ENCODE measurements at regions not wholly inside any gene's neighbourhood (a gene's known extent, or its start where the extent isn't known, plus 50 kb on each side); places are given as distances from the start of the nearest gene placed in this dataset.

DNA sequence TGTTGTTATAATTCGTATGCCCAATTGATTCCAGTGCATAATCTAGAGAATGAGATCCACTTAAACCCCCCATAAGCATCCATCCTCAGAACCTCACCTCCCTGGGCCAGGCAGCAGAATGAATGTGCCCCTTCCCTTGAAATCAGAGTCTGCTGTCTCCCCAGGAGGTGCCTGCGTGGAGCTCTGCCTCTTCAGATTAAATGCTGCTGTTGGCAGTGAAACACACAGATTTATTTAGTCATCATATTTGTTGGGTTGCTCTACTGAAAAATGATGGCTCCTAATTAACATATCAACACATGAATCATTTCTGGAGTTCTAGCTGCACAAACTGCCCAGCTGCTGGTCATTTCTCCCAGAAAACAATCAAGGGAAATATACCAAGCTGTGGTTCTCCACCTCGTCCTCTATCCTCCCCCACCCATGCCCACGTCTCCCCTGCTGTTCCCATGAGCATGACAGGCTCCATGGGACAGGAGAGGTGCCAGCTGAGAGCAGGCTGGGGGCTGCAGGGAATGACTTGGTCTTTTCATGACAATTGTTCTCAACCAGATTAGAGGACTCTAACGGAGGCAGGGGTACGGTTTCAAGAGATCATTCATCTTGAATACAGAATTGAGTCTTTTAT lies 633.1 kb downstream of the CDH26 start:
- DNase-seq = no peak

DNA sequence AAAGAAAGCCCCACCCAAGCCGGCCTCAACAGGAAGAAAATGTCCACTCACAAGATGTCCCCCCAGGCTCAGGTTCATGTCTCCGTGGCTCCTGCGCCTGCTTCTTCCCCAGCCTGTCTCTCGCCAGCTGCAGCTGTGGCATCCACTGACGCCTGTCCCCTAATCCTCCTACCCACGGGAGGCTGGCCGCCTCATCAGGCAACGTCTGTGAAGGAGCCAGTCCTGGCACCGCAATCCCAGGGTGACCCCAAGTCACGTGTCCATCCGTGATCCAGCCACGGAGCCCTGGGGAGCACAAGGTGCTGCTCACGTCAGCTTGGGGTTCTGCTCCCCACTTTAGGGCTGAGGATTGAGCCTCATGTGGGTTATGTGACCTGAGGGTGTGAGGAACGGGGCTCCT lies 640.3 kb downstream of the CDH26 start:
- no peak for DNase-seq

DNA sequence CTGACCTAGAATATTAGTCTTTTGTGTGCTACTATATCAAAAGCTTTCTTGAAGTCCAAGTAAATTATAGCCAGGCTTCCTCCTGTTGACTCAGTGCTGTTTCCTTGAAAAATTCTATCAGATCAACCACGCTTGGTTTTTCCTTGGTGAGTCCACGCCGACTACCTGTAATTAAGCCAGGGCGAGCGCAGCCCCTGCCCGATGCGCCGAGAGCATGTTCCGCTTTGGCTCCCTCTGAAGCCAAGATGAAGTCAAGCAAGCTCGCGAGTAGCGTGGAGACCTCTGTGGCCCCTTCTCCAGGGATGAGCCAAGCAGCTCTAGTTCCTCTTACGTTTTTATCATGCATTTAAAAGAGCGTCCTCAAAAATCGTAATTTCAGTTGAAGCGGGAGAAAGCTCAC lies 641.2 kb downstream of the CDH26 start:
- DNase-seq = no peak

DNA sequence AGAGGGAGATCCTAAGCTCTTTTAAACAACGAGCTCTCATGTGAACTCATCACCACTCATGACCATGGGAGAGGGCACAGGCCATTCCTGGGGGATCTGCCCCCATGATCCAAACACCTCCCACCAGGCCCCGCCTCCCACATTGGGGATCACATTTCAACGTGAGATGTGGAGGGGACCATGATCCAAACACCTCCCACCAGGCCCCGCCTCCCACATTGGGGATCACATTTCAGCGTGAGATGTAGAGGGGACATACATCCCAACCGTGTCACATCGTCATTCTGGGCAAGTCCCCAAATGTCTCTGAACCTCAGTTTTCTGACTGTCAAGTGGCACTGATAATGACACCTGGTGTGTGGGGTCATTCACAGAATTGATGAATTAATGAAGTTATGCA lies 641.8 kb downstream of the CDH26 start:
- no peak for DNase-seq

DNA sequence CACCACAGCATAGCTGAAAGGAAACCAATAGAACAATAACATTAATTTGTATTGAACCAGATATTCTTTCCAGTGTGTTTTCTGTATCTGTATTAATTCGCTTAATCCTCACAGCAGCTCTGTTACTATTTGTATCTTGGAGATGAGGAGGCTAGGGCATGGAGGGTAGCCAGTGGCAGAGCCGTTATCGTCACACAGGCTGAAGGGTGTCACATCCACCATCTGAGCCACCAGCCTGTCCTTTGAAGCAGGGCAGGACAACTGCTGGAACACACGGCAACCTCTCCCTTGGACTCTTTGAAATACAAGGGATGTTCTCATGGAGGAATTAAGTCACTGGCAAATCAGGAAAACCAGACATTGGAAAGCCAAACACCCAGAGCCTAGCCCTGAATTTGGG lies 628.0 kb upstream of the CDH4 start:
- no peak for DNase-seq

DNA sequence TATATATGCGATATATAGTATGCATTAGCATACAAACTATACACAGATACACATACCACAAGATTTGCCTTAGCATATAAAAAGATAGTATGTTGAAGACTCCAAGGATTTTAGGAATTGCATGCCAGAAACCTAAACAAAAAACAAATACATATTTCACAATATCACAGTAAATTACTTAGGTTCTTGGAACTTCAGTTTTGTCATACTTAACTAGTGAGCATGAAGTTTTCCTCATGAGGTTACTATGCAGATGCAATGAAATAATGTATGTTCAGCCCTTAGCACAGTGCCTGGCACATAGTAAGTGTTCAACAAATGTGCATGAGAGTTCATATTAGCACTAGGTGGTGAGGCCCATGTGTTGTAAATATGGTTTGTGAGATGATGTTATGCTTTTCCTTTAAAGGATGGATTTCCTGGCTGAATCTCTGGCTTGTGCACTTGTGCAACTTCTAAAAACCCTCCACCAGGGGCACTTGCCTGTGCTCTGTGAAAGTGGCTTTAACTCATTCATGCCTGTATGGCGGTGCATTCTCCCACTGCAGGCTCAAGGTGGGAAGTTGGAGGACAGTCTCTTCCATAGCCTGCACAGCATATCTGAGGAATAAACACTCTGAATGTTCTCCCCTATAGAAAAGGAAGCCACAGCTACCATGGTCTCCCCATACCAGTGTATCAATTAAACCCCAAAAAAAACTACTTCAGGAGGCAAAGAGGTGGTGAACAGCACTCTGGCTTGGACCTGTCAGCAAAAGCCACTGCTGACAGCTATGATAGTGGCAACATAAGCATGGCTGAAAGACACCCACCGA lies 624.1 kb upstream of the CDH4 start:
- no peak for DNase-seq

DNA sequence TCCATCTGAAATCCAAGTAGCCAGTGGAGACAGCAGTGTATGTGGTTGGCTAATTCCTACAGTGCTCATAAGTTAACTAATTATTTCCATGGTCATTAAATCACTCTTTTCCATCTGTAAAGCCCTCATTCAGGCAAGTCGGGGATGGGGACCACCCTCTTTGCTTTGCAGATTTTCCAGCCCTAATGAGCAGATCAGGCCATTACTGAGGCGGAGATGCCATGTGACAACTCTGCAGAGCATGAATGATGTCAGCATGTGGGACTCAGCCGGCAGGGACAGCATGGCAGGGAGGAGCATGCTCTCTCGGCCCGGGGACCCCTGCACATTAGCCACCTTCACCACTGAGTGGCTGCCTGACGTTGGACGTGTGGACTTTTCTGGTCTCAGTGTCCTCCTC lies 623.3 kb upstream of the CDH4 start:
- no peak for DNase-seq

DNA sequence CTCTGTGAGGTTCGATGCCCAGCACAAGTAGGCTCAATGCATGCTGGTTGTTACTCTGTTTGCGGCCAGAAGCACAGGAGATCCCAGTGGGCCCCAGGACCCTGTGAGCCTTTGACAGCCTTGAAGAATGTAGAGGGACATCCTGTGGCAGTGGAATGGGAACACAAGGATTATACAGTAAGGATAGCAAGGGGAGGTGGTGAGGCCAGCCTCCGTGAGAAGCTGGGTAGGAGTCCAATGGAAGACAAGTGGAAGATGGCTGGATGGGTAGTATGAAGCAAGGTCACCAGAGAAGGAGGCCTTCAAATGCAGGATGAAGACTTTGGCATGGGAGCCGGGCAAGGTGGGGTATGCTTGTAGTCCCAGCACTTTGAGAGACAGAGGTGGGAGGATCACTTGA lies 622.9 kb upstream of the CDH4 start:
- DNase-seq = no peak

DNA sequence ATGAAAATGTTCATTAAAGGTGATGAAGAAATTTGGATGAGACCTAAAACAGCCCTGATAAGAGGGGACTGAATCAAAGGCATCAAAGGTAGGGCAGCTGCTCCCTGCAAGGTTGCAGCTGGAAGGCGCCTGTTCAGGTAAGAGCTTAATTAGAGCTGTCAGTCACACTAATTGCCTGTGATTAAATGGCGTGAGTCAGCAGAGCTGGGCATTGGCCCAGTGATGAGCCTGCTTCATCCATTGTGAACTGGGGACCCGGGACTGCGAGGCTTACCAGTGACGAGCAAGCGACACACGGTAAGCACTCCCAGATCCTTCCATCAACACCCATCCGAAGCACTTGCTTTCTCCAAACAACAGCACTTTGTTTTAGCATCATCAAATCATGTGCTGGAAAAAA lies 621.5 kb upstream of the CDH4 start:
- no peak for DNase-seq

DNA sequence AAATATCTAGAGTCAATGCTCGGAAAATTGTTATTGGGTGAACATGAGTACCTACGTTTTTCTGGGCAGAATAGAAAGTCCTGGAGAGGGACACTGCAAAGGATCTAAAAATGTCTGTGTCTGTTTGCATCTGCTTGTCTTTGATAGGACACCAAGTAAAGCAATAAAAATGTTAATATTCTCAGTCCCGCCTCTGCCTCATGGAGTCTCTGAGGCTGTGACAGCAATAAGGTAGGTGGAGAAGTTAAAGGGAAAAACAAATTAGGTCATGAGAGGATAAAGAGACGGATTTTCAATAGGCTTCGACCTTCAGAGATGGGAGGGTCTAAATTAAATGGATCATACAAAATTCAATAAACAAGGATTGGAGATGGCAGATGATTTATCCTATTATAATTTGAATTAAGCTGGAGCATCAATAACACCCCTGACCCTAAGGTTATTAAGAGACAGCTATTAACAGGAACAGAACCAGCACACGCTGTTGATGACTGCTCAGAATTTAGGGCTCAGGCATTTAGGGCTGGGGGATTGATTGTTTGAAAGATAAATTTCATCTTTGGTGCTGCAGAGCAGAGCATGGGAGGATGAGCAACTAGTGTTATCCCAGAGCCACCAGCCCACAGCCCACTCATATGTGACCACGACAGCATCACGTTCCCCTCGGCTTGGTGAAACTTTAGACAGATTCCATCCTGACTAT lies 620.3 kb upstream of the CDH4 start:
- no peak for DNase-seq

DNA sequence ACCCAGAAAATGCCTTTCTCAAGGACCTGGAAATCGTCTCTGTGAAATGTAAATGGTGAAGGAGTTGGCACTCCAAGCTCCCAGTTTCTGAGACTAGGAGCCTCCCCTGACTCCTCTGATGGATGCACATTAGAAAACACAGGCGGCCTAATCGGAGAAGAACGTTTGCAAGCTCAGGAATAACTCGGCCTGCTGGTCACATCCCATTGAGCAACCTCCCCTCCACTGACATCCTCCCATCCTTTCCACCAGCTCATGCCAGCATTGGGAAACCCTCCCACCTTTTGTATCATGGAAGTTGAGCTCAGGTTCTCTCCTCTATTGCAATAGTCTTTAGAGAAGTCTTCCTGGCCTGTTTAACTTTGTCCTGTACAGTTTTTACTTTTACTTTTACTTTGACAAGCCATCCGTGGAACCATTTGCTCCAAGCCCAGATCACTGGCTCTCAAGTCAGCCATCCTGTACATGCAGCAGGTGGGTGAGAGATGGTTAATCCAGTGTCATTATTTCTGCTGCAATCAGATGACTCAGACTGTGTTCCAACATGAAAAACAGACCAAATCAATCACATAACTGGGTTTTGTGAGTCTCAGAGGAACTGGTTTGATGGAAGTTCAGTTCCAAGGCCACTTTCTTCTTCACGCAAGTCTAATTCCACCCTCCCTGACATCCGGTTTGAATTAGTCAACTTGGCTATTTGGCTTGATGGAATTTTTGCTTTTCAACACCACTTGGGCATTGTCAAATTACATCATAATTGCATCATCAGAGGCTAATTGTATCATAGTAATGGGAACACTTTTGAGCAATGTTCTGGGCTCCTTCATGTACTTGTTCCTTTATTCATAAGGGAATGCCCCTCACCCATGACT lies 619.4 kb upstream of the CDH4 start:
- DNase-seq = no peak

DNA sequence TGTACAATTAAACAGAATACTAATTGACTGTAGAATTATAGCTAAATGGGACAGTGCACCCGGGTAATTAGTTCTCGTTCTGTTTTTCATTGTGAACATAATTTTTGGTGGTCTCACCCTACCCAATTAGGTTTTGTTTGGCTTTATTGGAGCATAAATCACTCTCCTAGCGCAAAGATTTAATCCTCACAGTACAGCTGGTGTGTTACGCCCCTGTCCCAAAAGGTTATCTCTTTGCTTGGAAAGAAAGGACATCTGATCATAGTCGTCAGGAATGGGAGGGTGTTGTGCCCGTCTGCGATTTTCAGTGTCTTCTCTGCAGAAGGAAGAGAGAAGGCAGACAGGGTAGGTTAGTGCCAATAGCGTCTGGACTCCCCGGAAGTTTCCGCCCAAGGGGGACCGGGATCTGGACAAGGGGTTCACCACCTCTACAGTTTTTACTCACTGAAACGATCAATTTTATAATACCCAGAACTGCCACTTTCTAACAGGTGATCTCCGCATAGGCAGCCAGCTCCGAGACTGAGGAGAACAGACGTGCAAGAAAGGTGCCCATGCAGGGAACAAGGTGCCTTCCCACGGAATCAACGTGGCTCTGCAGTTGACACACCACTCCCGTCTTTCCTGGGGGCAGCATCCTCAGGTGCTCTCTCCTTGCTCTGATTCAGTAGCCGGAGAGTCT lies 617.4 kb upstream of the CDH4 start:
- no peak for DNase-seq

DNA sequence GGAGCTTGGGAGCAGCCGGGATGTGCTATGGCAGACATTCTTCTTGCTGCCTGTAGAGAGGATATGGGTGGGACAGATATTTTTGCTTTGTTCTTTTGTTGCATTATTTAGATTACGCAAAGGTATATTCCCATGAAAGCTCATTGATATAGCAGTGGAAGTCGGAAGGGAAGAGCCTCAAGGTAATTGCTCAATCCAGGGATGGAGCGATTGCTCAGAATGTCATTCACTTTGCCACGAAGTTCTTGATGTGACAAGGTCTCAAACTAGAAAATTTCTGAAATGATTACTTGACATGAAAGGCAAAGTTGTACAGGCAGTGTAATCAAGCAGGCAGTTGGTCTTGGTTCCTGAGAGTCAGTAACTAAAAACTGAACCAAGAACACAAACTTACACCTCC lies 615.6 kb upstream of the CDH4 start:
- DNase-seq = no peak

DNA sequence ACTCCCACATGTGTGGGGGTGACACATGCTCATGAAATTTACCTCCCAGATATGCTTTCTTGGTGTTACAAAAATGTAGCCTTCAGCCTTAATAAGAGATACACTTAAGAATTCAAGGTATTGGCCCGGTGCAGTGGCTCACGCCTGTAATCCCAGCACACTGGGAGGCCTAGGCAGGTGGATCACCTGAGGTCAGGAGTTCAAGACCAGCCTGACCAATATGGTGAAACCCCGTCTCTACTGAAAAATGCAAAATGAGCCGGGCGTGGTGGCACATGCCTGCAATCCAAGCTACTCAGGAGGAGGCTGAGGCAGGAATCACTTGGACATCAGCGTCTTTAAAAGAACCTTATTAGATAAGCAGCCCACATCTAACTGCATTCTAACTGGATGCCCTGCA lies 614.3 kb upstream of the CDH4 start:
- DNase-seq = no peak

DNA sequence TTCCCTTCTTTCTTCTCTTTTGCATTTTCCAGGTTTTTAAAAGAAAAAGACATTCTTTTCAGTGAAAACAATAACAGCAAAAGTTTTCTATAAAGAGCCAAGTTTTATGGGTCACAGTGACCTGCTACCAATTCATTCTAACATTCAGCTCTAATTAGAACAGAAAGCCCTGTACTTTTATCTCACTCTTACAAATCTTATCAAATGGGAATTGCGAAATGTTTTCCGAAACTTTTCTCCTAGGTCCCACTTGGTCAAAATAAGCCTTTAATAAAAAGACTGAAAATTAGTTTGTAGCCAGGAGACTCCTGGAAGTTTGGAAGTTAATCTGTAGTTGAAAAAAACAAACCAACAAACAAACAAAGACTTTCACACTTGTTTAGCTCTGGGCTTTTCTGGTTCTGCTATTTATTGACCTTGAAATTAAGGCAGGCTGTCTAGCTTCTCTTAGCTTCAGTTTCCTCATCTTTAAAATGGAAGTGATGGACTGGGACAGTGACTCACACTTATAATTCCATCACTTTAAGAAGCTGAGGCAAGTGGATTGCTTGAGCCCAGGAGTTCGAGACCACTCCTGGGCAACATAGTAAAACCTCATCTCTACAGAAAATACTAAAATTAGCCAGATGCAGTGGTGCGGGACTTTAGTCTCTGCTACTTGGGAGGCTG lies 613.5 kb upstream of the CDH4 start:
- no peak for DNase-seq

DNA sequence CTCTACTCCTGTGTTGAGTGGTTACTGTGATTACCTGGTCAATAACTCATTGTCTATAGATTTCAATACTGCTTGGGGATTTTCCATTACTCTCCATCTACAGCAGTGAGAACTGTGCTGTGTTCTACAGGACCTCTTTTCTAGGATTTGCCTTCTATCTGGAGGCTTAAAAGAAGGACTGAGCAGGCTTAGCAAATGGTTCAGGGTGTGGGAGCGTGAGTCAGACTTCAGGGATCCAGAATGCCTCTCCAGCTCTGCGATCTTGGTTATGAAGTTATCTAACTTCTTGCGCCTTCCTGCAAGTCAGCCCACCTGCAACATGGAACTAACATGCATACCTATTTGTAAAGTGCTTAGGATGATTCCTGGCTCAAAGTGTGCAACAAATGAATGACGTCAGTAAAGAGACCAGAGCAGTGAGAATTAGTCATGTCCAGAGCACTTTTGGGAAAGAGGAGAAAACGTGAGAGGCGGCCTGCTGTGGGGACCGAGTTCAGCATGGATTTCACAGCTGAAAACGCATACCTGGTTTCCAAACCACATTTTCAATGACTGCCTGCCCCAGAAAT lies 610.1 kb upstream of the CDH4 start:
- DNase-seq = no peak

DNA sequence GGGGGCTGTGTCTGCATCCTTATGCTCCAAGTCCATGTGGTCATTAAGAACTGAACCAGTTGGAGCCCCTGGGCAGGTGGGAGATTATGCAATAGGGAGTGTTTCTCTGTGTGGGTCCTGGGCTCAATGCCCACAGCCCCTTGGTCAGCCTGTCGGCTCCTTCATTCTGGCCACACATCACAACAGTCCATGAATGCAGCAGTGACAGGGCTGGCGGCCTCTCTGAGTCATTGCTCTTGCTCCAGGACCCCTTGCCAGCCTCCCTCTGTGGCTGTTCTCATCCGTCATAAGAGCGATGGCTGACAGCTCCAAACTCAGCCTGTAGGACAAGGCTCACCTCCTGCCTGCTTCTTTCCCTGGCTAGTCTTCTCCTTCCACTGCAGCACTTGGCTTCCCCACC lies 609.5 kb upstream of the CDH4 start:
- no peak for DNase-seq

DNA sequence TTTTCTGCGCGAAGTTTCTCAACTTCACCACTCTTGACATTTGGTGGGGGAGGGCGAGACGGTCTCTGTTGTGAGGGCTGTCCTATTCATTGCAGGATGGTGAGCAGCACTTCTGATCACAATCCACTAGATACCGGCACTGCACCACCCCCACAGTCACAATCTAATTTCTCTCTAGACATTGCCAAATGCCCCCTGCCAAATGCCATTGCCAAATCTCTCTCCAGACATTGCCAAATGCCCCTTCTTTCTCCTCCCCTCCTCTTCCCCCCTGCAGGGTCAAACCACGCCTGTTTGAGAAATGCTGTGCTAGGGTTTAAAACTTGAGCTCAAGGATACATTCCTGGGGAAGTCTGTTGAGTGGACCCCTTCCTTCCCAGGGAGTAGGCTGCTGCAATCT lies 603.5 kb upstream of the CDH4 start:
- DNase-seq = peak; percentile 31 to 38

DNA sequence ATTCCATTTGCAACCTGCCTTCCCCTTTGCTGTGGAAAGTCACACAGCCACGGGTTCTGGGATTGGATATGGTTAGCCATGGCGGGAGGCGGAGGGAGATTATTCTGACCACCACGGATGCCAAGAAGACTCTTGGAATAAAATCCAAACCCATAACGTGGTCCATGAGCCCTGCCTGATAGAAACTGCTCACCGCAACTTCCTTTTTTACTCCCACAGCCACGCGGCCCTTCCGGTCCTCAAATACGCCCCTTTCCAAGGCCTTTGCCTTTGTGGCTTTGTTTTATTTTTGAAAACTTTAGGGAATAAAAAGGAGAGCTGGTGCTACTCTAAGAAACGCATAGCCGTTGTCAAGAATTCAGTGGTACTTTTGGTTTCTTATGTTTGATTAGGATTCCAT lies 602.5 kb upstream of the CDH4 start:
- DNase-seq = no peak

DNA sequence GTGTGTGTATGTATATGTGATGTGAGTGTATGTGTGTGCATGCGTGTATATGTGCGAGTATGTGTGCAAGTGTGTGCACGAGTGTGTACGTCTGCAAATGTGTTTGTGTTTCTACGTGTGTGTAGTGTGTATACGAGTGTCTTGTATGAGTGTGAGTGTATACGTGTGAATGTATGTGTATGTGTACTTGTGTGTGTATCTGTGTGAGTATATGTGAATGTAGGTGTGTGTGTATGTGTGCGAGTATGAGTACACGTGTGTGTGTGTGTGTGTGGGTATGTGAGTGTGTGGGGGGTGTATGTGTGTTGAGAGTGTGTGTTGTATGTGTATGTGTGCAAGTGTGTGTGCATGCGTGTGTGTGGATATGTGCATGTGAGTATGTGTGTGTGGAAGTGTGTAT lies 602.0 kb upstream of the CDH4 start:
- DNase-seq = no peak

DNA sequence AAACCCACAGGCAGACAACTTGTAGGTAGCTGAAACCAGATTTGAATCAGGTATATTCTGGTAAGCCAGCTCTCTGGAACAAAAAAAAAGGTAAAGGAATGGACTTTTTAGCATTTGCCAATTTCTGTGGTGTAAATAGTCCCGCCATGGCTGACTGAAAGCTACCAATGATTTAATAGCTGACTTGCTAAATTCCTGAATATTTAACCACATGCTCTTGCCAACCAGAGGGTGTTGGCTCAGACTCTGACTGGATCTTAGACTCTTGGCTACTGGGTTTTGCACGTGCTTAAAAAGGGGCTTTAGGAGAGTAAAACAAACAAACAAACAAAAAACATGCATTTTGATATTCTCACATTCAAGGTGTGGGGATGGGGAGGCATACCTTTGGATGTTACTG lies 600.0 kb upstream of the CDH4 start:
- DNase-seq = no peak

DNA sequence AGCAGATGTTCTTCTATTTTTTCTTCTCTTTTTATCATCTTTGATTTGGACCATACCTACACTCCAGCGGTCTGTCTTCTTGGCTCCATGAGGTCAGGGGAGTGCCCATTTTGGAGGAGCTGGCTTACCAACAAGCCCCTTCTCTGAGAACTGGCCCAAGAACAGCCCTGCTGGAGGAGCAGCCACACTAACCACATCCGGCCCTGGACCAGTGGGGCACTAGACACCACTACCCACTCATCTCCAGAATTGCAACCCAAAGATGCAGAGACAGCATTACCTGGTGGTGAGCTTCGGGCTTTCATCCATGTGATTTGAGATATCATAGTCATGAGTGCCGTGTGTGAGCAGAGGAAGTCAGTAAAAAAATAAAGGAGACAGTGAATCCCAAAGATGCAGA lies 599.4 kb upstream of the CDH4 start:
- DNase-seq = no peak
